HepG2 (cell line): ENCODE measurements at regions not wholly inside any gene's neighbourhood (a gene's known extent, or its start where the extent isn't known, plus 50 kb on each side); places are given as distances from the start of the nearest gene placed in this dataset.
A peak's percentile ranks its signal among the peaks of the same experiment; 100 is the strongest.

Experiments used
- ARID3A ChIP-seq: IDR thresholded peaks from 2 replicates; pipeline ENCODE4 v1.6.1; 2012; ENCODE audit warnings: low read depth, low read length, improper control_type of control experiment
- BCL6 ChIP-seq: IDR thresholded peaks from 2 replicates; pipeline ENCODE4 v1.6.1; 2016; ENCODE audit warnings: missing genetic modification reagents, missing compliant biosample characterization
- CEBPB ChIP-seq: IDR thresholded peaks from 2 replicates; pipeline ENCODE4 v1.6.1; 2011; ENCODE audit warnings: low read depth, low read length, improper control_type of control experiment, borderline replicate concordance
- ESRRA ChIP-seq: sonication (generic); formaldehyde crosslinking; IDR thresholded peaks from 2 replicates; pipeline ENCODE4 v1.5.1; 2020; ENCODE audit warnings: mild to moderate bottlenecking, low read depth, missing genetic modification reagents
- GABPA ChIP-seq, 2 experiments: IDR thresholded peaks; 2 replicates each; pipeline ENCODE4 v1.6.1; 2011 to 2016; ENCODE audit warnings: low read depth in 2 of 2, low read length in 1 of 2, missing biosample characterization in 1 of 2, missing genetic modification characterization in 1 of 2
- NR2C2 ChIP-seq: sonication (generic); formaldehyde crosslinking; IDR thresholded peaks from 2 replicates; pipeline ENCODE4 v1.4.0; 2020; ENCODE audit warnings: missing genetic modification reagents, mild to moderate bottlenecking, moderate library complexity, borderline replicate concordance
- NR2F1 ChIP-seq, 2 experiments: fragments of 450-650 bp in 1 of 2; formaldehyde crosslinking in 1 of 2; IDR thresholded peaks; 2 replicates each; pipeline versions ENCODE4 v1.5.0 to v1.6.1; 2016 to 2020; ENCODE audit warnings: mild to moderate bottlenecking in 1 of 2, missing compliant biosample characterization in 1 of 2, missing genetic modification reagents in 1 of 2, moderate library complexity in 1 of 2
- PITX1 ChIP-seq: sonication (generic); formaldehyde crosslinking; IDR thresholded peaks from 2 replicates; pipeline ENCODE4 v1.5.1; 2020; ENCODE audit warnings: mild to moderate bottlenecking, missing genetic modification reagents
- RARA ChIP-seq: IDR thresholded peaks from 2 replicates; pipeline ENCODE4 v1.6.1; 2016; ENCODE audit warnings: missing genetic modification reagents, missing compliant biosample characterization
- RXRB ChIP-seq: IDR thresholded peaks from 2 replicates; pipeline ENCODE4 v1.6.1; 2016; ENCODE audit warnings: borderline replicate concordance, missing genetic modification reagents, missing compliant biosample characterization
- SKIL ChIP-seq: sonication (generic); formaldehyde crosslinking; IDR thresholded peaks from 2 replicates; pipeline ENCODE4 v1.8.0; 2022; ENCODE audit warnings: missing genetic modification reagents, mild to moderate bottlenecking, moderate library complexity, borderline replicate concordance
- SOX6 ChIP-seq, 2 experiments: fragments of 450-650 bp in 1 of 2; sonication (generic) in 1 of 2; formaldehyde crosslinking in 1 of 2; IDR thresholded peaks; 2 replicates each; pipeline versions ENCODE4 v1.4.0 to v1.6.1; 2017 to 2020; ENCODE audit warnings: antibody characterized with exemption in 1 of 2, mild to moderate bottlenecking in 1 of 2, missing genetic modification reagents in 1 of 2
- SPEN ChIP-seq: sonication (generic); formaldehyde crosslinking; IDR thresholded peaks from 2 replicates; pipeline ENCODE4 v1.5.1; 2020; ENCODE audit warnings: low read depth, mild to moderate bottlenecking, missing genetic modification reagents
- XRCC5 ChIP-seq: fragments of 200-400 bp; formaldehyde crosslinking; optimal IDR thresholded peaks from 2 replicates; pipeline ENCODE3; 2017; ENCODE audit warnings: mild to moderate bottlenecking, low read length
- ZBTB43 ChIP-seq: sonication (generic); formaldehyde crosslinking; conservative IDR thresholded peaks from 2 replicates; pipeline ENCODE4 v1.4.0; 2020; ENCODE audit warnings: missing genetic modification reagents
- ZBTB44 ChIP-seq: sonication (generic); formaldehyde crosslinking; IDR thresholded peaks from 2 replicates; pipeline ENCODE4 v1.4.0; 2020; ENCODE audit warnings: missing genetic modification reagents
- ZBTB7A ChIP-seq: sonication (generic); formaldehyde crosslinking; IDR thresholded peaks from 2 replicates; pipeline ENCODE4 v1.8.0; 2022; ENCODE audit warnings: mild to moderate bottlenecking, missing genetic modification reagents
- ZNF234 ChIP-seq: sonication (generic); formaldehyde crosslinking; conservative IDR thresholded peaks from 2 replicates; pipeline ENCODE4 v1.5.1; 2020; ENCODE audit warnings: mild to moderate bottlenecking, missing genetic modification reagents

GRCh38 chr2:60316381-60317033 is 236.9 kb downstream of the BCL11A start (continued):
- TF ChIP-seq NR2C2 (CRISPR knock-in tag) (peak; percentile 70), SKIL (CRISPR knock-in tag) (peak; percentile 73), ZBTB43 (peak; percentile 61; the same call in 1 of the 2 replicates), SPEN (CRISPR knock-in tag) (0 out of 2 replicates have a peak, but pooled peaks have one; percentile 30), BCL6 (CRISPR knock-in tag) (peak; percentile 18; the same call in 1 of the 2 replicates), CEBPB (peak; percentile 19; the same call in 1 of the 2 replicates), PITX1 (CRISPR knock-in tag) (0 out of 2 replicates have a peak, but pooled peaks have one; percentile 30), SOX6 (IDR thresholded peaks at IDR 0.05) (no peak), SOX6 (CRISPR knock-in tag; IDR thresholded peaks at IDR 0.05) (peak; percentile 28; the same call in 1 of the 2 replicates), NR2F1 (CRISPR knock-in tag; IDR thresholded peaks at IDR 0.05) (peak; percentile 43 to 55; a peak in 2 of 4 replicates), RARA (CRISPR knock-in tag) (peak; percentile 80), XRCC5 (peak; percentile 42), ARID3A (peak; percentile 57; the same call in 1 of the 2 replicates), ZBTB7A (CRISPR knock-in tag) (peak; percentile 65; the same call in 1 of the 2 replicates), ZNF234 (CRISPR knock-in tag) (no peak), GABPA (IDR thresholded peaks at IDR 0.05; ENCODE audit: low read depth, low read length) (no peak), GABPA (CRISPR knock-in tag; IDR thresholded peaks at IDR 0.05; ENCODE audit: low read depth) (0 out of 2 replicates have a peak, but pooled peaks have one; percentile 12), ESRRA (CRISPR knock-in tag) (peak; percentile 85; the same call in 1 of the 2 replicates), RXRB (peak; percentile 31; the same call in 1 of the 2 replicates), ZBTB44 (CRISPR knock-in tag) (no peak)
